ENCODE measurements at regions not wholly inside any gene's neighbourhood (a gene's known extent, or its start where the extent isn't known, plus 50 kb on each side); places are given as distances from the start of the nearest gene placed in this dataset.
"Not testable (repeated sequence)": the region's sequence is repeated elsewhere in the genome, so short reads cannot be mapped to it uniquely, and the experiment has no call there.

DNA sequence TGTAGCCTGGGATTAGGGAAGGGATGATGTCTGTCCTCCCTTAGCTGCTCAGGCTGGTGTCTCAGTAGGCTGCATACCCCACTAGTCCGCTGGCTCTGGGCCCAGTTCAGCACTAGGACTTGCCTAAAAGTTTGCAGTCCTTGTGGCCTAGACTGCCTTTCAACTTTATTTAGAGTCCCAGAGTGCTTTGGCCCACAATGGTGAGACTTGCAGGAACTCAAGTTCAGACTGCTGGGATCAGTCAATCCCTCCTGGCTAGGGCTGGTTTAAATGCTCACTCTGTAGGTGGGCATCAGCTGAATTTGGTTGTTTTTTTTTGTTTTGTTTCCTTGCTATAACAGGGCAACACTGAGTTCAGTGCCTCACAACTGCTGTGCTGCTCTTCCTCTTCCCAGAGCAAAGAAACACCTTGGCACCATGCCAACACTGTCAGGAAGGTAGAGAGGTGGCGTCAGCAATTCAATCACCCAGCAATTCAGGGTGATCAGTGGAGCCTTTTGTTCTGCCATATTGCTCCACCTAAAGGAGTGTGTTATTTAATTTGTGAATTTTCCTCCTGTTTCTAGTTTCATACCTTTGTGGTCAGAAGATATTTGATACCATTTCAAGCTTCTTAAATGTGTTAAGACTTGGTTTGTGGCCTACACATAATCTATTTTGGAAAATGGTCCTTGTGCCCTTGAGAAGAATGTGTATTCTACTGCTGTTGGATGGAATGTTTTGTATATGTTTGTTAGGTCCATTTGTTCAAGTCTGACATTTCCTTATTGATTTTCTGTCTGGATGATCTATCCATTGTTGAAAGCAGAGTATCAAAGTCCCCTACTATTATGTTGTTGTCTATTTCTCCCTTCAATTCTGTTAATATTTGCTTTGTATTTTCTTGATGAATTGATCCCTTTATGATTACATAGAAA is 284.0 kb upstream of the PMFBP1 start:
- Histone ChIP-seq H3K9ac (ENCODE audit: insufficient read depth, low read length, poor library complexity, severe bottlenecking) (no peak overlapping the region), H3K27ac (ENCODE audit: low read depth in 1 of 2, low read length in 2 of 2) (no peak overlapping the region), H2AFZ (ENCODE audit: insufficient read depth, low read depth, low read length, poor library complexity, severe bottlenecking) (no peak overlapping the region), H3K9me3 (replicated peaks in 1 of 2; ENCODE audit: control insufficient read depth in 1 of 2, insufficient read depth in 1 of 2, low read length in 2 of 2) (peaks cover 21 to 30% of the 10 kb centered on the region in 2 donors), H3K4me2 (replicated peaks; ENCODE audit: extremely low read depth, low read length, poor library complexity, severe bottlenecking) (no peak overlapping the region), H3K27me3 (ENCODE audit: control insufficient read depth in 2 of 2, insufficient read depth in 2 of 2, low read length in 2 of 2) (no peaks in the 10 kb centered on the region), H3K36me3 (replicated peaks in 1 of 2; ENCODE audit: control insufficient read depth in 1 of 2, insufficient read depth in 2 of 2, low read length in 2 of 2) (no peaks in the 10 kb centered on the region), H3K79me2 (ENCODE audit: insufficient read depth, low read length) (no peaks in the 10 kb centered on the region), H4K20me1 (ENCODE audit: insufficient read depth, low read length) (no peaks in the 10 kb centered on the region), H3K4me1 (ENCODE audit: control insufficient read depth in 1 of 2, insufficient read depth in 2 of 2, low read length in 2 of 2) (peaks cover 5 to 11% of the 10 kb centered on the region in 2 donors), H3K4me3 (replicated peaks in 1 of 3; ENCODE audit: low read depth in 2 of 3, low read length in 3 of 3) (no peak overlapping the region)
- no peak for DNase-seq
- peaks cover 29 to 51% (median 42%) of the 10 kb centered on the region in 7 donors for H3K9me3 Mint-ChIP-seq
- peaks cover 0 to 5% (median 0%) of the 10 kb centered on the region in 3 donors for H3K27me3 Mint-ChIP-seq (ENCODE audit: low read depth in 3 of 3)
- peaks cover 15% of the 10 kb centered on the region for H3K4me1 Mint-ChIP-seq
- 89% methylated on average over 1 of the region's 2 CpGs for WGBS (ENCODE audit: insufficient coverage)
- no peak overlapping the region for H3K4me3 Mint-ChIP-seq
- TF ChIP-seq, protein P1, sequence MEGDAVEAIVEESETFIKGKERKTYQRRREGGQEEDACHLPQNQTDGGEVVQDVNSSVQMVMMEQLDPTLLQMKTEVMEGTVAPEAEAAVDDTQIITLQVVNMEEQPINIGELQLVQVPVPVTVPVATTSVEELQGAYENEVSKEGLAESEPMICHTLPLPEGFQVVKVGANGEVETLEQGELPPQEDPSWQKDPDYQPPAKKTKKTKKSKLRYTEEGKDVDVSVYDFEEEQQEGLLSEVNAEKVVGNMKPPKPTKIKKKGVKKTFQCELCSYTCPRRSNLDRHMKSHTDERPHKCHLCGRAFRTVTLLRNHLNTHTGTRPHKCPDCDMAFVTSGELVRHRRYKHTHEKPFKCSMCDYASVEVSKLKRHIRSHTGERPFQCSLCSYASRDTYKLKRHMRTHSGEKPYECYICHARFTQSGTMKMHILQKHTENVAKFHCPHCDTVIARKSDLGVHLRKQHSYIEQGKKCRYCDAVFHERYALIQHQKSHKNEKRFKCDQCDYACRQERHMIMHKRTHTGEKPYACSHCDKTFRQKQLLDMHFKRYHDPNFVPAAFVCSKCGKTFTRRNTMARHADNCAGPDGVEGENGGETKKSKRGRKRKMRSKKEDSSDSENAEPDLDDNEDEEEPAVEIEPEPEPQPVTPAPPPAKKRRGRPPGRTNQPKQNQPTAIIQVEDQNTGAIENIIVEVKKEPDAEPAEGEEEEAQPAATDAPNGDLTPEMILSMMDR (IDR thresholded peaks at IDR 0.05): no peak
- H3K27ac Mint-ChIP-seq: no peak overlapping the region
- peaks cover 1 to 13% of the 10 kb centered on the region in 2 donors for H3K36me3 Mint-ChIP-seq
- intact Hi-C loops (cut with micrococcal nuclease): no loop called here

DNA sequence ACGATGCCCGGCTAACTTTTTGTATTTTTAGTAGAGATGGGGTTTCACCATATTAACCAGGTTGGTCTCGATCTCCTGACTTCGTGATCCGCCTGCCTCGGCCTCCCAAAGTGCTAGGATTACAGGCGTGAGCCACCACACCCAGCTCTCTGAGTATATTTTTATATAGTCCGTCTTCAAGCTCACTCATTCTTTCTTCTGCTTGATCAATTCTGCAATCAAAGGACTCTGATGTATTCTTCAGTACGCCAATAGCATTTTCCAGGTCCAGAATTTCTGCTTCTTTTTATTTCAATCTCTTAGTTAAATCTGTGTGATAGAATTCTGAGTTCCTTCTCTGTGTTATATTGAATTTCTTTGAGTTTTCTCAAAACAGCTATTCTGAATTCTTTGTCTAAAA is 281.9 kb upstream of the PMFBP1 start:
- H4K20me1 ChIP-seq (ENCODE audit: insufficient read depth, low read length); H3K27me3 ChIP-seq (ENCODE audit: control insufficient read depth in 2 of 2, insufficient read depth in 2 of 2, low read length in 2 of 2); H3K4me3 Mint-ChIP-seq; H3K4me2 ChIP-seq (replicated peaks; ENCODE audit: extremely low read depth, low read length, poor library complexity, severe bottlenecking); H3K79me2 ChIP-seq (ENCODE audit: insufficient read depth, low read length); H3K27ac ChIP-seq (ENCODE audit: low read depth in 1 of 2, low read length in 2 of 2); H3K27me3 Mint-ChIP-seq (ENCODE audit: low read depth in 3 of 3); DNase-seq; H3K36me3 Mint-ChIP-seq; H3K36me3 ChIP-seq (replicated peaks in 1 of 2; ENCODE audit: control insufficient read depth in 1 of 2, insufficient read depth in 2 of 2, low read length in 2 of 2); H3K4me3 ChIP-seq (replicated peaks in 1 of 3; ENCODE audit: low read depth in 2 of 3, low read length in 3 of 3); H2AFZ ChIP-seq (ENCODE audit: insufficient read depth, low read depth, low read length, poor library complexity, severe bottlenecking); H3K9ac ChIP-seq (ENCODE audit: insufficient read depth, low read length, poor library complexity, severe bottlenecking); intact Hi-C loops (cut with micrococcal nuclease); H3K27ac Mint-ChIP-seq: not testable (repeated sequence)
- H3K9me3 Mint-ChIP-seq: peaks cover 31 to 54% (median 40%) of the 10 kb centered on the region in 7 donors
- no CpG with 5 or more reads among the region's 9 CpGs for WGBS (ENCODE audit: insufficient coverage)
- H3K4me1 ChIP-seq (ENCODE audit: control insufficient read depth in 1 of 2, insufficient read depth in 2 of 2, low read length in 2 of 2): peaks cover 5 to 11% of the 10 kb centered on the region in 2 donors
- peaks cover 21 to 30% of the 10 kb centered on the region in 2 donors for H3K9me3 ChIP-seq (replicated peaks in 1 of 2; ENCODE audit: control insufficient read depth in 1 of 2, insufficient read depth in 1 of 2, low read length in 2 of 2)
- peaks cover 15% of the 10 kb centered on the region for H3K4me1 Mint-ChIP-seq
